Liver (tissue), 8 donors: ENCODE measurements at regions not wholly inside any gene's neighbourhood (a gene's known extent, or its start where the extent isn't known, plus 50 kb on each side); places are given as distances from the start of the nearest gene placed in this dataset.

Experiments
- DNase-seq: peaks from one replicate; pipeline ENCODE4 v3.0.0-alpha.2; 2017; ENCODE audit warnings: low spot score
- H3K27ac ChIP-seq, 2 donors: one replicate each; pipeline ENCODE4 v1.7.0; 2013; ENCODE audit warnings: inconsistent platforms in 2 of 2, low read length in 2 of 2, control low read depth in 1 of 2, low read depth in 1 of 2, mild to moderate bottlenecking in 1 of 2
- H3K27me3 ChIP-seq, 4 donors: one replicate each; pipeline versions ENCODE4 v1.6.1 to v1.7.0; 2013; ENCODE audit warnings: low read length in 3 of 4, inconsistent platforms in 1 of 4, mild to moderate bottlenecking in 1 of 4, moderate library complexity in 1 of 4; ENCODE audit not compliant: control insufficient read depth in 4 of 4, insufficient read depth in 4 of 4
- H3K36me3 ChIP-seq, 4 donors: one replicate each; pipeline versions ENCODE4 v1.6.1 to v1.7.0; 2013; ENCODE audit warnings: low read length in 3 of 4, mild to moderate bottlenecking in 3 of 4, low read depth in 1 of 4, moderate library complexity in 1 of 4; ENCODE audit not compliant: control insufficient read depth in 4 of 4, insufficient read depth in 3 of 4
- H3K4me1 ChIP-seq, 4 donors: one replicate each; pipeline versions ENCODE4 v1.6.1 to v1.7.0; 2013; ENCODE audit warnings: low read length in 3 of 4, mild to moderate bottlenecking in 3 of 4, moderate library complexity in 1 of 4; ENCODE audit not compliant: control insufficient read depth in 4 of 4, insufficient read depth in 4 of 4
- H3K4me3 ChIP-seq, 3 donors: one replicate each; pipeline versions ENCODE4 v1.6.1 to v1.7.0; 2013; ENCODE audit warnings: low read length in 3 of 3, control low read depth in 1 of 3, low read depth in 1 of 3, mild to moderate bottlenecking in 1 of 3
- H3K9ac ChIP-seq, 2 donors: one replicate each; pipeline ENCODE4 v1.7.0; 2013; ENCODE audit warnings: low read length in 2 of 2, mild to moderate bottlenecking in 2 of 2, moderate library complexity in 2 of 2, control low read depth in 1 of 2, low read depth in 1 of 2
- H3K9me3 ChIP-seq, 4 donors: one replicate each; pipeline versions ENCODE4 v1.6.1 to v1.7.0; 2013; ENCODE audit warnings: low read length in 3 of 4; ENCODE audit not compliant: control insufficient read depth in 4 of 4
- EGR1 ChIP-seq, 2 donors: IDR thresholded peaks; 2 replicates each; pipeline ENCODE4 v1.6.1; 2016 to 2018; ENCODE audit warnings: antibody characterized with exemption in 2 of 2, low read depth in 2 of 2
- FOXA1 ChIP-seq: IDR thresholded peaks from 2 replicates; pipeline ENCODE4 v1.6.1; 2016; ENCODE audit warnings: antibody characterized with exemption
- FOXA2 ChIP-seq: IDR thresholded peaks from 2 replicates; pipeline ENCODE4 v1.6.1; 2016; ENCODE audit warnings: antibody characterized with exemption
- GABPA ChIP-seq, 2 donors: IDR thresholded peaks in 1 of 2; conservative IDR thresholded peaks in 1 of 2; 2 replicates each; pipeline ENCODE4 v1.6.1; 2016; ENCODE audit warnings: antibody characterized with exemption in 2 of 2, mild to moderate bottlenecking in 1 of 2, moderate library complexity in 1 of 2
- HNF4A ChIP-seq, 2 donors: conservative IDR thresholded peaks; 2 replicates each; pipeline ENCODE4 v1.6.1; 2016; ENCODE audit warnings: antibody characterized with exemption in 2 of 2, mild to moderate bottlenecking in 2 of 2
- HNF4G ChIP-seq: IDR thresholded peaks from 2 replicates; pipeline ENCODE4 v1.6.1; 2016; ENCODE audit warnings: antibody characterized with exemption
- JUND ChIP-seq, 2 donors: IDR thresholded peaks; 2 replicates each; pipeline ENCODE4 v1.6.1; 2016; ENCODE audit warnings: antibody characterized with exemption in 2 of 2
- NR2F2 ChIP-seq: IDR thresholded peaks from 2 replicates; pipeline ENCODE4 v1.6.1; 2016; ENCODE audit warnings: antibody characterized with exemption
- RAD21 ChIP-seq, 2 donors: IDR thresholded peaks; 2 replicates each; pipeline ENCODE4 v1.6.1; 2016; ENCODE audit warnings: antibody characterized with exemption in 2 of 2, mild to moderate bottlenecking in 2 of 2
- RXRA ChIP-seq, 2 donors: IDR thresholded peaks; 2 replicates each; pipeline ENCODE4 v1.6.1; 2017 to 2018; ENCODE audit warnings: antibody characterized with exemption in 2 of 2, mild to moderate bottlenecking in 1 of 2
- SP1 ChIP-seq: IDR thresholded peaks from 2 replicates; pipeline ENCODE4 v1.6.1; 2018; ENCODE audit warnings: antibody characterized with exemption, mild to moderate bottlenecking
- TAF1 ChIP-seq: conservative IDR thresholded peaks from 2 replicates; pipeline ENCODE4 v1.6.1; 2016; ENCODE audit warnings: antibody characterized with exemption, mild to moderate bottlenecking
- YY1 ChIP-seq: IDR thresholded peaks from 2 replicates; pipeline ENCODE4 v1.6.1; 2016; ENCODE audit warnings: antibody characterized with exemption, mild to moderate bottlenecking
- WGBS: extraction: QIAGEN DNeasy Blood & Tissue Kit; methylation state at CpG from one replicate; pipeline ENCODE4 v1.1.7; 2013; 5-methylcytosine and 5-hydroxymethylcytosine counted together
- TF ChIP-seq, protein P1 (sequence below): IDR thresholded peaks from 2 replicates; pipeline ENCODE4 v1.6.1; 2016; ENCODE audit warnings: antibody characterized with exemption
- TF ChIP-seq, protein P2 (sequence below): IDR thresholded peaks from 2 replicates; pipeline ENCODE4 v1.6.1; 2016; ENCODE audit warnings: antibody characterized with exemption, mild to moderate bottlenecking
- TF ChIP-seq, protein P3 (sequence below): IDR thresholded peaks from 2 replicates; pipeline ENCODE4 v1.6.1; 2016; ENCODE audit warnings: antibody characterized with exemption
- TF ChIP-seq, protein P4 (sequence below): IDR thresholded peaks from 2 replicates; pipeline ENCODE4 v1.6.1; 2016; ENCODE audit warnings: antibody characterized with exemption
- TF ChIP-seq, protein P5 (sequence below): fragments of 150-350 bp; IDR thresholded peaks from 2 replicates; pipeline ENCODE4 v1.5.1; 2017; ENCODE audit warnings: improper control_type of control experiment, low read depth, low read length; ENCODE audit not compliant: missing input control
- donor health status: healthy.
- donor health status: healthy.
- donor health status: healthy.
- donor health status: healthy.
- donor health status: healthy.

DNA sequence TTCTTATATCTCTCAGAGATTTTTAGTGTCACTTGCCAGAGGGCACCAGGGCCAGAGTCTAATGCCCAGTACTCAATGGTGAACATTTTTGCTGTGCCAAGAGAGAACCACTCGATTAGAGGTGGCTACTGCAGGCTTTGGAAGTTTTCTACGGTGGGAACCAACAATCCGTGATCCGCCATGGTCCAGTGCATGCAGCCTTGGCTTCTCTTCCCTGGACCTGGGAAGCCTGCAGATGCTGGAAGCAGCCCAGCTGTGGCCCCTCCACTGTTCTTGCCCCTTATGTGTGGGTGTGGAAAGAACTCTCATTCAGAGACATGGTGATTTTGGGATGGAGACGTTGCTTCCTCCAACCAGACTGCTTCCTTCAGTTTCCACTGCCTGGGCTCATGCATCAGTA is 224.2 kb downstream of the TSHZ3 start:
- TF ChIP-seq HNF4G (no peak), RAD21 (IDR thresholded peaks at IDR 0.05) (no peak), FOXA1 (no peak), RXRA (IDR thresholded peaks at IDR 0.05) (no peak), TAF1 (no peak), GABPA (IDR thresholded peaks at IDR 0.05 in 1 of 2, conservative IDR thresholded peaks at IDR 0.05 in 1 of 2) (no peak), SP1 (no peak), EGR1 (IDR thresholded peaks at IDR 0.05; ENCODE audit: low read depth in 2 of 2) (no peak)
- TF ChIP-seq, protein P1, sequence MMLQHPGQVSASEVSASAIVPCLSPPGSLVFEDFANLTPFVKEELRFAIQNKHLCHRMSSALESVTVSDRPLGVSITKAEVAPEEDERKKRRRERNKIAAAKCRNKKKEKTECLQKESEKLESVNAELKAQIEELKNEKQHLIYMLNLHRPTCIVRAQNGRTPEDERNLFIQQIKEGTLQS: no peak
- TF ChIP-seq, protein P2, sequence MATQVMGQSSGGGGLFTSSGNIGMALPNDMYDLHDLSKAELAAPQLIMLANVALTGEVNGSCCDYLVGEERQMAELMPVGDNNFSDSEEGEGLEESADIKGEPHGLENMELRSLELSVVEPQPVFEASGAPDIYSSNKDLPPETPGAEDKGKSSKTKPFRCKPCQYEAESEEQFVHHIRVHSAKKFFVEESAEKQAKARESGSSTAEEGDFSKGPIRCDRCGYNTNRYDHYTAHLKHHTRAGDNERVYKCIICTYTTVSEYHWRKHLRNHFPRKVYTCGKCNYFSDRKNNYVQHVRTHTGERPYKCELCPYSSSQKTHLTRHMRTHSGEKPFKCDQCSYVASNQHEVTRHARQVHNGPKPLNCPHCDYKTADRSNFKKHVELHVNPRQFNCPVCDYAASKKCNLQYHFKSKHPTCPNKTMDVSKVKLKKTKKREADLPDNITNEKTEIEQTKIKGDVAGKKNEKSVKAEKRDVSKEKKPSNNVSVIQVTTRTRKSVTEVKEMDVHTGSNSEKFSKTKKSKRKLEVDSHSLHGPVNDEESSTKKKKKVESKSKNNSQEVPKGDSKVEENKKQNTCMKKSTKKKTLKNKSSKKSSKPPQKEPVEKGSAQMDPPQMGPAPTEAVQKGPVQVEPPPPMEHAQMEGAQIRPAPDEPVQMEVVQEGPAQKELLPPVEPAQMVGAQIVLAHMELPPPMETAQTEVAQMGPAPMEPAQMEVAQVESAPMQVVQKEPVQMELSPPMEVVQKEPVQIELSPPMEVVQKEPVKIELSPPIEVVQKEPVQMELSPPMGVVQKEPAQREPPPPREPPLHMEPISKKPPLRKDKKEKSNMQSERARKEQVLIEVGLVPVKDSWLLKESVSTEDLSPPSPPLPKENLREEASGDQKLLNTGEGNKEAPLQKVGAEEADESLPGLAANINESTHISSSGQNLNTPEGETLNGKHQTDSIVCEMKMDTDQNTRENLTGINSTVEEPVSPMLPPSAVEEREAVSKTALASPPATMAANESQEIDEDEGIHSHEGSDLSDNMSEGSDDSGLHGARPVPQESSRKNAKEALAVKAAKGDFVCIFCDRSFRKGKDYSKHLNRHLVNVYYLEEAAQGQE: no peak
- TF ChIP-seq, protein P3, sequence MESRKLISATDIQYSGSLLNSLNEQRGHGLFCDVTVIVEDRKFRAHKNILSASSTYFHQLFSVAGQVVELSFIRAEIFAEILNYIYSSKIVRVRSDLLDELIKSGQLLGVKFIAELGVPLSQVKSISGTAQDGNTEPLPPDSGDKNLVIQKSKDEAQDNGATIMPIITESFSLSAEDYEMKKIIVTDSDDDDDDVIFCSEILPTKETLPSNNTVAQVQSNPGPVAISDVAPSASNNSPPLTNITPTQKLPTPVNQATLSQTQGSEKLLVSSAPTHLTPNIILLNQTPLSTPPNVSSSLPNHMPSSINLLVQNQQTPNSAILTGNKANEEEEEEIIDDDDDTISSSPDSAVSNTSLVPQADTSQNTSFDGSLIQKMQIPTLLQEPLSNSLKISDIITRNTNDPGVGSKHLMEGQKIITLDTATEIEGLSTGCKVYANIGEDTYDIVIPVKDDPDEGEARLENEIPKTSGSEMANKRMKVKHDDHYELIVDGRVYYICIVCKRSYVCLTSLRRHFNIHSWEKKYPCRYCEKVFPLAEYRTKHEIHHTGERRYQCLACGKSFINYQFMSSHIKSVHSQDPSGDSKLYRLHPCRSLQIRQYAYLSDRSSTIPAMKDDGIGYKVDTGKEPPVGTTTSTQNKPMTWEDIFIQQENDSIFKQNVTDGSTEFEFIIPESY: no peak
- TF ChIP-seq, protein P4, sequence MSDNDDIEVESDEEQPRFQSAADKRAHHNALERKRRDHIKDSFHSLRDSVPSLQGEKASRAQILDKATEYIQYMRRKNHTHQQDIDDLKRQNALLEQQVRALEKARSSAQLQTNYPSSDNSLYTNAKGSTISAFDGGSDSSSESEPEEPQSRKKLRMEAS: no peak
- no peaks in the 10 kb centered on the region for H3K4me1 ChIP-seq
- DNase-seq: no peak
- peaks cover 0 to 2% (median under 1%) of the 10 kb centered on the region in 4 donors for H3K9me3 ChIP-seq
- no peak overlapping the region for H3K27ac ChIP-seq
- no peak overlapping the region for H3K4me3 ChIP-seq
- 84% methylated on average over 5 of the region's 5 CpGs for WGBS
- H3K27me3 ChIP-seq: peaks cover 0 to 4% (median 0%) of the 10 kb centered on the region in 4 donors
- no peaks in the 10 kb centered on the region for H3K36me3 ChIP-seq
- no peak overlapping the region for H3K9ac ChIP-seq

DNA sequence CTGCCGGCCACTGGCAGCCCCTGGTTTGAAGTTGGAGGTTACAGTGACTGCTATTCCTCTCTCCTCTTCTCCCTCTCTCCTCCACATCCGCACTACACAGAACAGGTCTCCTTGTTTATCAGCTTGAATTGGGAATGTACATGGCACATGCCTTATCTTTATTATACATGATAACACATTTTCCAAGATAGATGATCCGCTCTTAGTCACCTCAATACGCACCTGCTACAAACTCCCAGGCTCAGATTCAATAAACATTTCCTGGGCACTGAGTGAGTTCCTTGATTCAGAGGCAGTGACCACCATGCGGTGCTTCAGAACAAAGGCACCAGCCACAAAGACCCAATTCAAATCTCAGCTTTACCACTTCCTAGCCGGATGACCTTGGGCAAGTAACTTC is 227.7 kb downstream of the TSHZ3 start:
- no peak overlapping the region for H3K27ac ChIP-seq
- H3K4me1 ChIP-seq: no peaks in the 10 kb centered on the region
- WGBS: 80% methylated on average over 6 of the region's 6 CpGs
- no peak for TF ChIP-seq NR2F2
- TF ChIP-seq HNF4G: no peak
- TF ChIP-seq JUND (IDR thresholded peaks at IDR 0.05): no peak
- no peak for TF ChIP-seq FOXA1
- TF ChIP-seq, protein P3: no peak
- no peak for TF ChIP-seq HNF4A (conservative IDR thresholded peaks at IDR 0.05)
- TF ChIP-seq YY1: no peak
- no peak for TF ChIP-seq EGR1 (IDR thresholded peaks at IDR 0.05; ENCODE audit: low read depth in 2 of 2)
- TF ChIP-seq, protein P1: no peak
- TF ChIP-seq RAD21 (IDR thresholded peaks at IDR 0.05): no peak
- no peak for TF ChIP-seq FOXA2
- TF ChIP-seq, protein P5, sequence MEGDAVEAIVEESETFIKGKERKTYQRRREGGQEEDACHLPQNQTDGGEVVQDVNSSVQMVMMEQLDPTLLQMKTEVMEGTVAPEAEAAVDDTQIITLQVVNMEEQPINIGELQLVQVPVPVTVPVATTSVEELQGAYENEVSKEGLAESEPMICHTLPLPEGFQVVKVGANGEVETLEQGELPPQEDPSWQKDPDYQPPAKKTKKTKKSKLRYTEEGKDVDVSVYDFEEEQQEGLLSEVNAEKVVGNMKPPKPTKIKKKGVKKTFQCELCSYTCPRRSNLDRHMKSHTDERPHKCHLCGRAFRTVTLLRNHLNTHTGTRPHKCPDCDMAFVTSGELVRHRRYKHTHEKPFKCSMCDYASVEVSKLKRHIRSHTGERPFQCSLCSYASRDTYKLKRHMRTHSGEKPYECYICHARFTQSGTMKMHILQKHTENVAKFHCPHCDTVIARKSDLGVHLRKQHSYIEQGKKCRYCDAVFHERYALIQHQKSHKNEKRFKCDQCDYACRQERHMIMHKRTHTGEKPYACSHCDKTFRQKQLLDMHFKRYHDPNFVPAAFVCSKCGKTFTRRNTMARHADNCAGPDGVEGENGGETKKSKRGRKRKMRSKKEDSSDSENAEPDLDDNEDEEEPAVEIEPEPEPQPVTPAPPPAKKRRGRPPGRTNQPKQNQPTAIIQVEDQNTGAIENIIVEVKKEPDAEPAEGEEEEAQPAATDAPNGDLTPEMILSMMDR: no peak
- TF ChIP-seq GABPA (IDR thresholded peaks at IDR 0.05 in 1 of 2, conservative IDR thresholded peaks at IDR 0.05 in 1 of 2): no peak
- TF ChIP-seq, protein P4: no peak
- TF ChIP-seq RXRA (IDR thresholded peaks at IDR 0.05): no peak

More for the DNA sequence above, 227.7 kb downstream of the TSHZ3 start:
- H3K9ac ChIP-seq: no peak overlapping the region
- H3K27me3 ChIP-seq: peaks cover 0 to 4% (median 0%) of the 10 kb centered on the region in 4 donors
- DNase-seq: no peak
- H3K9me3 ChIP-seq: peaks cover 0 to 2% (median 0%) of the 10 kb centered on the region in 4 donors
- no peak overlapping the region for H3K4me3 ChIP-seq
- no peaks in the 10 kb centered on the region for H3K36me3 ChIP-seq
